Mammary epithelial cell (primary cell): ENCODE measurements at regions not wholly inside any gene's neighbourhood (a gene's known extent, or its start where the extent isn't known, plus 50 kb on each side); places are given as distances from the start of the nearest gene placed in this dataset.

ENCODE experiments used
- EZH2 ChIP-seq: IDR thresholded peaks from 2 replicates; pipeline ENCODE4 v1.6.1; 2012; ENCODE audit warnings: low read length, inconsistent platforms, borderline replicate concordance
- TF ChIP-seq, protein P1 (sequence below), 2 donors: IDR thresholded peaks in 1 of 2; conservative IDR thresholded peaks in 1 of 2; 2 replicates each; pipeline ENCODE4 v1.5.1; 2011 to 2012; ENCODE audit warnings: inconsistent platforms in 2 of 2, low read length in 2 of 2, mild to moderate bottlenecking in 2 of 2, control low read depth in 1 of 2, low read depth in 1 of 2; ENCODE audit not compliant: insufficient read depth in 1 of 2; ENCODE audit errors: extremely low read depth in 1 of 2

GRCh38 chr14:56422221-56422620 is 157.4 kb upstream of the TMEM260 start:
- TF ChIP-seq, protein P1, sequence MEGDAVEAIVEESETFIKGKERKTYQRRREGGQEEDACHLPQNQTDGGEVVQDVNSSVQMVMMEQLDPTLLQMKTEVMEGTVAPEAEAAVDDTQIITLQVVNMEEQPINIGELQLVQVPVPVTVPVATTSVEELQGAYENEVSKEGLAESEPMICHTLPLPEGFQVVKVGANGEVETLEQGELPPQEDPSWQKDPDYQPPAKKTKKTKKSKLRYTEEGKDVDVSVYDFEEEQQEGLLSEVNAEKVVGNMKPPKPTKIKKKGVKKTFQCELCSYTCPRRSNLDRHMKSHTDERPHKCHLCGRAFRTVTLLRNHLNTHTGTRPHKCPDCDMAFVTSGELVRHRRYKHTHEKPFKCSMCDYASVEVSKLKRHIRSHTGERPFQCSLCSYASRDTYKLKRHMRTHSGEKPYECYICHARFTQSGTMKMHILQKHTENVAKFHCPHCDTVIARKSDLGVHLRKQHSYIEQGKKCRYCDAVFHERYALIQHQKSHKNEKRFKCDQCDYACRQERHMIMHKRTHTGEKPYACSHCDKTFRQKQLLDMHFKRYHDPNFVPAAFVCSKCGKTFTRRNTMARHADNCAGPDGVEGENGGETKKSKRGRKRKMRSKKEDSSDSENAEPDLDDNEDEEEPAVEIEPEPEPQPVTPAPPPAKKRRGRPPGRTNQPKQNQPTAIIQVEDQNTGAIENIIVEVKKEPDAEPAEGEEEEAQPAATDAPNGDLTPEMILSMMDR (conservative IDR thresholded peaks at IDR 0.05 in 1 of 2, IDR thresholded peaks at IDR 0.05 in 1 of 2; ENCODE audit: extremely low read depth in 1 of 2, insufficient read depth in 1 of 2, low read depth in 1 of 2, low read length in 2 of 2), result no peak
- TF ChIP-seq EZH2, result no peak
